Ascending aorta (tissue), 2 donors: ENCODE measurements at regions not wholly inside any gene's neighbourhood (a gene's known extent, or its start where the extent isn't known, plus 50 kb on each side); places are given as distances from the start of the nearest gene placed in this dataset.

ENCODE experiments used
- DNase-seq, 2 donors: peaks; one replicate each; pipeline ENCODE4 v3.0.0-alpha.2; 2019; ENCODE audit warnings: low spot score in 2 of 2
- H3K27ac ChIP-seq, 2 donors: fragments of 200-600 bp; sonication (generic); one replicate each; pipeline ENCODE4 v1.5.1; 2016 to 2017; ENCODE audit warnings: mild to moderate bottlenecking in 1 of 2
- H3K27me3 ChIP-seq: fragments of 200-600 bp; sonication (generic); one replicate; pipeline ENCODE4 v1.5.1; 2017
- H3K36me3 ChIP-seq, 2 donors: fragments of 200-600 bp; sonication (generic); one replicate each; pipeline ENCODE4 v1.5.1; 2016
- H3K4me1 ChIP-seq, 2 donors: fragments of 200-600 bp; sonication (generic); one replicate each; pipeline ENCODE4 v1.5.1; 2016 to 2017; ENCODE audit warnings: mild to moderate bottlenecking in 1 of 2
- H3K4me3 ChIP-seq, 2 donors: fragments of 200-600 bp; sonication (generic); one replicate each; pipeline ENCODE4 v1.5.1; 2016 to 2017; ENCODE audit warnings: mild to moderate bottlenecking in 1 of 2
- H3K9me3 ChIP-seq, 2 donors: fragments of 200-600 bp; sonication (generic); one replicate each; pipeline ENCODE4 v1.5.1; 2016
- intact Hi-C: fragments of 100-400 bp; cut with DNase I; formaldehyde crosslinking; loops from one replicate; pipeline ENCODE4 v1.15.1; 2023
- TF ChIP-seq, protein P1 (sequence below), 3 experiments: fragments of 200-600 bp in 2 of 3; fragments of 450-650 bp in 1 of 3; sonication (generic) in 2 of 3; IDR thresholded peaks; one replicate each; pipeline ENCODE4 v1.5.1; 2016 to 2019; ENCODE audit warnings: antibody characterized with exemption in 3 of 3, mild to moderate bottlenecking in 1 of 3, moderate library complexity in 1 of 3

DNA sequence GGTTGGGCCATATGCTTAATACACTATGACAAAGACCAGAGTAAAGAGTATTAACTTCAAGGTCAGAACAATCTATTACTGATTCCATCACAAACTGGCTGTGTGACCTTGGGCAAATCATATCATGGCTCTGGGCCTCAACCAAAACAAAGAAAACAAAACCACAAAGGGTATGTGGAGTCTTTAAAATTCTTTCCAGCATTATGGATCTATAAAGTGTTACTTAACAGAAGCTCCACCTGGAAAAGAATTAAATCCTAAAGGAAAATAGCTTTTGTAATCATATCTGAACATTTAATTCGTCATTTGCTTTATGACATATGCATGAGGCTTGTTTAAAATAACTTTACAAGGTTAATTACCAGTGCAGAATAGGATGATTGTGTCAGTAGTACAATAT is 265.5 kb downstream of the SATB1 start:
- H3K27ac ChIP-seq: no peak overlapping the region
- H3K9me3 ChIP-seq: no peaks in the 10 kb centered on the region
- no peaks in the 10 kb centered on the region for H3K36me3 ChIP-seq
- H3K27me3 ChIP-seq: no peaks in the 10 kb centered on the region
- intact Hi-C loops: no loop called here
- no peaks in the 10 kb centered on the region for H3K4me1 ChIP-seq
- no peak overlapping the region for H3K4me3 ChIP-seq
- no peak for DNase-seq
- TF ChIP-seq, protein P1, sequence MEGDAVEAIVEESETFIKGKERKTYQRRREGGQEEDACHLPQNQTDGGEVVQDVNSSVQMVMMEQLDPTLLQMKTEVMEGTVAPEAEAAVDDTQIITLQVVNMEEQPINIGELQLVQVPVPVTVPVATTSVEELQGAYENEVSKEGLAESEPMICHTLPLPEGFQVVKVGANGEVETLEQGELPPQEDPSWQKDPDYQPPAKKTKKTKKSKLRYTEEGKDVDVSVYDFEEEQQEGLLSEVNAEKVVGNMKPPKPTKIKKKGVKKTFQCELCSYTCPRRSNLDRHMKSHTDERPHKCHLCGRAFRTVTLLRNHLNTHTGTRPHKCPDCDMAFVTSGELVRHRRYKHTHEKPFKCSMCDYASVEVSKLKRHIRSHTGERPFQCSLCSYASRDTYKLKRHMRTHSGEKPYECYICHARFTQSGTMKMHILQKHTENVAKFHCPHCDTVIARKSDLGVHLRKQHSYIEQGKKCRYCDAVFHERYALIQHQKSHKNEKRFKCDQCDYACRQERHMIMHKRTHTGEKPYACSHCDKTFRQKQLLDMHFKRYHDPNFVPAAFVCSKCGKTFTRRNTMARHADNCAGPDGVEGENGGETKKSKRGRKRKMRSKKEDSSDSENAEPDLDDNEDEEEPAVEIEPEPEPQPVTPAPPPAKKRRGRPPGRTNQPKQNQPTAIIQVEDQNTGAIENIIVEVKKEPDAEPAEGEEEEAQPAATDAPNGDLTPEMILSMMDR (IDR thresholded peaks at IDR 0.05): no peak

DNA sequence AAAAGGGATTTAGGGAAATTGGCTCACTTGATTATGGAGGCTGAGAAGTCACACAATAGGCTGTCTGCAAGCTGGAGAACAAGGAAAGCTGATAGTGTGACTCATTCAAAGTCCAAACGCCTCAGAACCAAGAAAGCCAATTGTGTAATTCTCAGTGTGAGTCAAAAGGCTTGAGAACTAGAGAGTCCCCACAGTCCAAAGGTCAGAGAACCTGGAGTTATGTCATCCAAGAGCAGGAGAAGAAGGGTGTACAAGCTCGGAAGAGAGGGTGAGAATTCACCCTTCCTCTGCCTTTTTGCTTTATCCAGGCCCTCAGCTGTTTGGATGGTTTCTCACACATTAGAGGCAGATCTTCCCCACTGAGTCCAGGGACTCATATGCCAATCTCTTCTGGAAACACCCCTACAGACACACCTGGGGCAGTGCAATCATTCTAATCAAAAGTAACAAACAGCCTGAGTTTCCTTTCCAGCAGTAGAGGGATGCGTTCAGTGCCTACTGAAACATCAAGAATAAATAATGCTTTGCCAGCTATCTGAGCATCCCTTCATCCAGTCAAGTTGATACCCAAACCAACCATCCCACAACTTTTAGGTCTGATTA is 271.5 kb downstream of the SATB1 start:
- intact Hi-C loops: no loop called here
- TF ChIP-seq, protein P1 (IDR thresholded peaks at IDR 0.05): no peak
- DNase-seq: no peak
- H3K4me1 ChIP-seq: no peaks in the 10 kb centered on the region
- H3K27ac ChIP-seq: no peak overlapping the region
- no peaks in the 10 kb centered on the region for H3K27me3 ChIP-seq
- H3K36me3 ChIP-seq: no peaks in the 10 kb centered on the region
- no peaks in the 10 kb centered on the region for H3K9me3 ChIP-seq
- H3K4me3 ChIP-seq: no peak overlapping the region

DNA sequence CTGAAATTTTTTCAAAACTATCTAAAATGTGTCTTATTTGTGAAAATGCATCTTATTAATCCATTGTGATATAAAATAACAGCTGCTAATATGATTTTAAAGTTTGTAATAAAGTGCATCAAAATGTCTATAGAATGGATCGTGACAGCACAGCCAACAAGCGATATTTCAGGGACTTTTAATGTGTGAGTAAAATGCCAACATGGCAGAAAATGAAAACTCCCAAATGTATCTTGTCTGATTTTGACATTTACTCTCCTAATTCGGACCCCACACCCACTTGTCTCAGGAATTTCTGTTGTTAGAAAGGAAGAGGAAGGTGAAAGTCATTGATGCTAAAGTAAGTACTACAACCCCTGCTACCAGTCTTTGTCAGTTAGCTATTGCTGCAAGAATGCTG is 273.9 kb downstream of the SATB1 start:
- Histone ChIP-seq H3K9me3 (no peaks in the 10 kb centered on the region), H3K27me3 (no peaks in the 10 kb centered on the region), H3K4me1 (no peaks in the 10 kb centered on the region), H3K27ac (no peak overlapping the region), H3K36me3 (no peaks in the 10 kb centered on the region), H3K4me3 (no peak overlapping the region)
- TF ChIP-seq, protein P1 (IDR thresholded peaks at IDR 0.05): no peak
- intact Hi-C loops: no loop called here
- DNase-seq: no peak

- H3K27ac ChIP-seq: no peak overlapping the region
- intact Hi-C loops: no loop called here
- TF ChIP-seq, protein P1 (IDR thresholded peaks at IDR 0.05): no peak
- H3K36me3 ChIP-seq: no peaks in the 10 kb centered on the region
- no peaks in the 10 kb centered on the region for H3K27me3 ChIP-seq
- H3K9me3 ChIP-seq: no peaks in the 10 kb centered on the region
- H3K4me3 ChIP-seq: no peak overlapping the region
- no peak for DNase-seq
- no peaks in the 10 kb centered on the region for H3K4me1 ChIP-seq
These were observed 275.2 kb downstream of the SATB1 start for GRCh38 chr3:18149935-18150334.

GRCh38 chr3:18149386-18149785 is 275.8 kb downstream of the SATB1 start:
- TF ChIP-seq, protein P1 (IDR thresholded peaks at IDR 0.05): no peak
- intact Hi-C loops: no loop called here
- no peak overlapping the region for H3K4me3 ChIP-seq
- DNase-seq: no peak
- no peaks in the 10 kb centered on the region for H3K36me3 ChIP-seq
- no peak overlapping the region for H3K27ac ChIP-seq
- H3K9me3 ChIP-seq: no peaks in the 10 kb centered on the region
- no peaks in the 10 kb centered on the region for H3K4me1 ChIP-seq
- no peaks in the 10 kb centered on the region for H3K27me3 ChIP-seq

- no peaks in the 10 kb centered on the region for H3K4me1 ChIP-seq
- TF ChIP-seq, protein P1 (IDR thresholded peaks at IDR 0.05): no peak
- H3K27ac ChIP-seq: no peak overlapping the region
- DNase-seq: no peak
- H3K36me3 ChIP-seq: no peaks in the 10 kb centered on the region
- no peak overlapping the region for H3K4me3 ChIP-seq
- no peaks in the 10 kb centered on the region for H3K9me3 ChIP-seq
- intact Hi-C loops: no loop called here
- no peaks in the 10 kb centered on the region for H3K27me3 ChIP-seq
These were observed 280.6 kb downstream of the SATB1 start for GRCh38 chr3:18144571-18144970.
